ENCODE measurements at regions not wholly inside any gene's neighbourhood (a gene's known extent, or its start where the extent isn't known, plus 50 kb on each side); places are given as distances from the start of the nearest gene placed in this dataset.

DNA sequence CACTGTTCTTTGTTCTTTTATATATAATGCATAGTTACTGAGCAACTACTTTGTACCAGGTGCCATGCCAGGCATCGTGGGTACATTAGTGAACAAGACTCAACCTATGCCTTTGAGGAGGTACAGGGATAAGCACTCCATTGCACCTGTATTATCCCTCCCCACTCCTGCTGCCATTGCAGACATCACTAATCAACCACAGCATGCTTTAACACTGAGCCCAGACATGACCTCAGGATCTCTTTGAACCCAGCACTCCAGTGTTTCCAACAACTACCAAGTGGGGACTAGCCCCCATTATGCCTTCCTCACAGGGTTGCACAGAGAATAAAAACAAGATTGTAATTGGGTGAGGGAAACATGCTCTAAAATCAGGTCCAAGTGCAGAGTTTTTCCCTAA, 60.5 kb upstream of the COL13A1 start:
- DNase-seq: no peak

GRCh38 chr10:69741671-69742355, 59.9 kb upstream of the COL13A1 start:
- no peak for DNase-seq

- no peak for DNase-seq
Observed at GRCh38 chr10:69742356-69742695, 59.4 kb upstream of the COL13A1 start.

DNA sequence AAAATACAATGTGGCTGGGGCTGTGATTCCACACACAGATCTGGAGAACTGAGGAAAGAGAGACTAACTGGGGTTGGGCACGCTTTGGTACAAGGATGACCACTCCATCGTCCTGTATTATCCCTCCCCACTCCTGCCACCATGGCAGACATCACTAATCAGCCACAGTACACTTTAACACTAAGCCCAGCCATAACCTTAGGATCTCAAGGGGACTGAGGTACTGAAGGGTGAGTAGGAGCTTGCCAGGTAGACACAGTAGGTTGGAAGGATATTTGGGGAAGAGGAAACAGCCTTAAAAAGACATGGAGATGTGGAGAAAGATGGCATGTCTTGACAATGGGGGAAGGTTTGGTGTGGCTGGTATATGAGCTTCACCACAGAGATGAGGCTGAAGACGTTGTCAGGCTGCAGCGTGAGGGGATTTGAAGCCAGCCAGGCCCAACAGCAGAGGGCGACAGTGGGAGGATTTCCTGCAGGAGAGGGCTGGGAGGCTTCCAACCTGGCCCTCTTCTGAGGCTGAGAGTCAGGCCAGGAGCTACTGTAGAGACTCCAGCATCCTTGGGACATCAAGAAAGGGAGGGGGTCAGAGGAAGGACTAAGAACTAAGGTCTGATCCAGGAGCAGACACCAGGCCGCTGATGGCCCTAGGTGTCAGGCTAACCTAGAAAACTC, 58.6 kb upstream of the COL13A1 start:
- DNase-seq: no peak

GRCh38 chr10:69744971-69745370, 56.7 kb upstream of the COL13A1 start:
- no peak for DNase-seq

GRCh38 chr10:69745698-69746097, 56.0 kb upstream of the COL13A1 start:
- no peak for DNase-seq

- no peak for DNase-seq
Observed at GRCh38 chr10:69747179-69747578, 54.5 kb upstream of the COL13A1 start.

DNA sequence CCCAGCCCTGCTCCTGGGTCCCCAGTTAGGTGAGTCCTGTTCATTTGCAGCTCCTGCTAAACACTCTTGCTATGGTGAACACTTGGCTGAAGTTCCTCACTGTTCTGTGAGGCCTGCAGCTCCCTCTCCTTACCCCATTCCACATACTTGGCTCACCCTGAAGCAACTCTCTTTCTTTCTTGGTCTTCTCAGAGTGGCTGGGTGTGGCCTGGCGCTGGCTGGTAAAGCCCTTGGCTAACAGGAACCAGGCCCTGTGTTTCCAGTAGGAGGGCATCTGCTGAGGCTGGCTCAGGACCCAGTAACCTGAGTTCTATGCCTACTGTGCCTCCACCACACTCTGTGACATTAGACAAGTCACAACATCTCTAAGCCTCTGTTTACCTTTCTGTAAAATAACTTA, 53.1 kb upstream of the COL13A1 start:
- no peak for DNase-seq

- no peak for DNase-seq
Observed at GRCh38 chr10:69749178-69750010, 52.3 kb upstream of the COL13A1 start.

DNA sequence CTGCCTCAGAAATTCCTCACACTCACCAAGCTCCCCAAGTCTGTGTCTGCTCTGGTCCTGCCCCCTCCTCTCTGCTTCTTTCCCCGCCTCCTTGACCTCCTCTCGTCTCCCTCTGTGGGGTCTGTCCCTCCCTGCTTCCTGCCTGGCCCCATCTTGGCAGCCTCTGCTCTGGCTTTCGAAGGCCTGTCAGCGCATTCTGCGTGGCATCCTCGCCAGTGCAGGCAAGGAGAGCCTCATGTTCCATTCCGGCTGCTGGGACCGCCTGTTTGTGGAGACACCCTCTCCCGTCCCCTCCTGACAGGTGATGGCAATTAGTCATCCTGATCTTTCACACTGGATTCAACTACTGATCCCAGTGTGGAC, 51.7 kb upstream of the COL13A1 start:
- no peak for DNase-seq

GRCh38 chr10:69750725-69751124, 51.0 kb upstream of the COL13A1 start:
- DNase-seq: no peak

GRCh38 chr10:69751214-69751613, 50.5 kb upstream of the COL13A1 start:
- DNase-seq: no peak

All from NCI-H748 treated with DMSO at 0.1 percent for 48 hours (cell line).